NCI-H2081 (cell line): ENCODE measurements at regions not wholly inside any gene's neighbourhood (a gene's known extent, or its start where the extent isn't known, plus 50 kb on each side); places are given as distances from the start of the nearest gene placed in this dataset.
A peak's percentile ranks its signal among the peaks of the same experiment; 100 is the strongest.

ENCODE experiments used
- DNase-seq, 2 experiments: peaks; one replicate each; lab custom pipeline; 2025; lab: John Stamatoyannopoulos, UW

DNA sequence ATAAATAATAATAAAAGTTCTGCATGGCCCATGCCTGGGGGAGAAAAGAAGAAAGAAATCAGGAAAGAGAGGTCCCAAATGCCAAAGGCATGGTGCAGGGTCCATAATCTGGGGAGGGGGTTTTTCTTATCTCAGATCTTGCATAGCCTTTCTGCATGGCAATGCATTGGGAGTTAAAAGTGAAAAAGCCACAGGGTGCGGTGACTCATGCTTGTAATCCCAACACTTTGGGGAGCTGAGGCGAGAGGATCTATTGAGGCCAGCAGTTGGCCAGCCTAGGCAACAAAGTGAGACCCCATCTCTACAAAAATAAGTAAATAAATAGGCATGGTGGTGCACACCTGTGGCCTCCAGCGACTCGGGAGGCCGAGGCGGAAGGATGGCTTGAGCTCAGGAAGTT is 76.8 kb upstream of the GATA2 start:
- DNase-seq = no peak

DNA sequence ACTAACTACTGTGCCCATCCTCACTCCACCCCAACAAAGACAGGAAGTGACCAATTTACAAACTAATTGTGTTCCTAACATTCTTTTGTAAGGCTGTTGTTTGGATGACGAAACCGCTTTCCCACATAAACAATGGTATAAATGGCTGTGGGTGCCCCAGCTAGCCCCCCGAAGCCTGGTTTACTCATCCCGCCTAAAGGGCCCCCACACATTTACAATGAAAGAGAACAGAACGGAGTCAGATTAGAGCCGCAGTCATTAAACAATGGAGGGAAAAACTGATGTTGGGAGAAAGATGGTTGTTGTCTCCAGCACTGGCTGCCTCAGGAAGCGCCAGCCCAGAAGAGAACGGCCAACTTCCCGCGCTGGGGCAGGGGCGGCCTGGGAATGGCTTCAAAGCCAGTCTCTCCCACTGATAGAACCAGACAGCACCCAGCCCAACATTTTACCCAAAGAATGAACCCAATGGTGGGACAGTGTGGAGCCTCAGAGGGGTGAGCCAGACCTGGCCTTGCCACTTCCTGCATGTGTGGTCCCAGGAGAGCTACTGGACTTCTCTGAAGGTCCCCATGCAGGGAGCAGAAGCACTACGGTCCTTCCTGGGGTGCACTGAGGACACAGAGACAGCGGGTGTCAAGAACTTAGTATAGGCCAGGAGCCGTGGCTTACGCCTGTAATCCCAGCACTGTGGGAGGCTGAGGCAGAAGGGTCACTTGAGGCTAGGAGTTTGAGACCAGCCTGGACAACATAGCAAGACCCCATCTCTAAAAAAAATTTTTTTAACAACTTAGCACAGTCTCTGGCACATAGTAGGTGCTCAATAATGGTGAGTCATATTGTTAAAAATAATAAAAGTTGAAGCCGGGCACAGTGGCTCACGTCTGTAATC is 75.8 kb upstream of the GATA2 start:
- DNase-seq = no peak

DNA sequence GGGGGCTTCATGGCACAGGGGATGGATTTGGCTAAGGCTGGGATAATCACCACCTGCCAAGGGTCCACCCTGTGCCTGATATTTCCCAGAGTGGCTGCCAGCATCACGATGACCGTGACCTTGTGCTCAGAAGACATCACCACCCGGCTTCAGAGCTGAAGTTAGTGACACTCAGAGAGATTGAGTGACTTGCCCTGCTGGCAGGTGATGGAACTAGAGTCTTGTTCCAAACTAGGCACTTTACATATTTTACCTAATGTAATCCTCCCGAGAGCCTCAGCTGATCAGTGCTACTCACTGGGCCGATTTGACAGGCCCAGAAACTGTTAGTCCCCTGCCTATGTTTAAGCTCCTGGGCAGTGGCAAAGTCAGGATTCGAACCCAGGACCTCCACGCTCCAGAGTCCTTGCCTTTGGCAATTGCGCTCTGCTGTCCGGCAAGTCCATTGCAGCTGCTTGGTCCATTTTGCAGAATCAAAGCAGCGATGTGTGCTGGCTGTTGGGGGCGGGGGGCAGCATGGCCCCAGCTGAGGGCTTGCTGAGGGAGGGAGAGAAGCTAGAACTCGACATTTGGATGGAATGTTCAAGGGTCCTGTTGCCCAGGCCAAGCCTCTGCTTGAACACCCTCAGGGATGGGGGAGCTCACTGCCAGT is 74.8 kb upstream of the GATA2 start:
- DNase-seq = no peak

DNA sequence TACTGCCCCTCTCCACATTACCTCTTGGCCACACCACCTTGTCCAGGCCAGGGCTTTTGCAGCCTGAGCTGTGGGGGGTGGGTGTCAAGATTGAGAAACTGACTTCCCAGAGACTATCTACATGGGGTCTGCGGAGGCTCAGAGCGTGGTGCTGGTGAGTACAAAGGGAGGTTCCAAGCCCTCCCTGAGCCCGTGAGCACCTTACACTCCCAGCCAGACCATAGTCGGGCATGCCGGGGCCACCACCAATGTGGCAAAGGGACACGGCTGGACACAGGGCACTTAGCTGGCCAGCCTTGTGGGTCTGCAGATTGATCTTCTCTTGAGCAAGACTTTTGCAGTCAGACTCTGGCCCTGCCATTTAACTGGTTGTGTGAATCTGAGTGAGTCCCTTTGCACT is 74.1 kb upstream of the GATA2 start:
- DNase-seq = no peak

DNA sequence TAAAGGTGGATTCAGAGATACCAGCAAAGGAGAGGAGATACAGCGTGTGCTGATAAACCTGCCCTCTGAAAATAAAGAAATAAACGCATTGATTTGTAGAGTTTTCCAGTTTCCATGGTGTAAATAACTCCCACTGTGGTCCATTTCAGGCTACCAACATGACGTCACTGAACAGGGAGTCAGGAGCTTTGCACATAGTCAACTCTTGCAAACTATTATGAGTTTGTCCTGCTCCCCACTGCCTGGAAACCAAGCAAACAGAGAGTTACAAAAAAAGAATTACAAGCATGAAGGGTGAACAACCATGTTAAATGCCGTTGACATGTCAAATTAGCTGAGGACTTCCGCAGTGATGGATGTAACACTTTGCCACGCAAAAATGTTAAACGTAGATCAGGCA is 70.4 kb upstream of the GATA2 start:
- no peak for DNase-seq

DNA sequence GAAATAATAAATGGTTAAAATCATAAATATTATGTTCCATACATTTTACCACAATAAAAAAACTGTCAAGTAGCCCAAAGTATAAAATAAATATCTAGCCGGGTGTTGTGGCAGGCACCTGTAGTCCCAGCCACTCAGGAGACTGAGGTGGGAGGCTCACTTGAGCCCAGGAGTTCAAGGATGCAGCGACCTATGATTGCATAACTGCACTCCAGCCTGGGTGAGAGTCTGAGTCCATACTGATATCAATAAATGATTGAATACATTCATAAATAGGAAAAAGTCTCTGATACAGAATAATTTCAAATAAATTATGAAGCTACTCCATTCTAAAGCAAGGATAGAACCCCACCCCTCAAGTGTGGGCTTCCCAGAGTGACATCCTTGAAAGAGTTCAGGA is 68.5 kb upstream of the GATA2 start:
- DNase-seq = no peak

DNA sequence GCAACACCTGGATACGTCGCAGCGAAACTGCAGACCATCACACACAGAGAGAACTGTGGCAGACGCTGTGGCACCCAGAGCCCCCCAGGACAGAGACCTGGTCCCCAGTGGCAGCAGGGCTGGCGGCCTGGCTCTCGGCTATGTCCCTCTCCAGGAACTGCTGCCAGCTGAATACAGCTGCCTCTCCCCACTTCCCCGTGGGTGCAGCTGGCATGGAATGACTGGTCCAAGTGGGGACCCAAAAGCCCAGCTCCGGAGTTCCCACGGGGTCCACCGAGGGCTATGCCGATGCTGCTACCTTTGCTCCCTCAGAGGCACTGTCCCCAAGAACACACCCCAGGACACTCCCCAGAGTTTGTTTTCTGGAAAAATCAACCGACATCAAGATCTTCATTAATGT is 67.8 kb upstream of the GATA2 start:
- DNase-seq = no peak

DNA sequence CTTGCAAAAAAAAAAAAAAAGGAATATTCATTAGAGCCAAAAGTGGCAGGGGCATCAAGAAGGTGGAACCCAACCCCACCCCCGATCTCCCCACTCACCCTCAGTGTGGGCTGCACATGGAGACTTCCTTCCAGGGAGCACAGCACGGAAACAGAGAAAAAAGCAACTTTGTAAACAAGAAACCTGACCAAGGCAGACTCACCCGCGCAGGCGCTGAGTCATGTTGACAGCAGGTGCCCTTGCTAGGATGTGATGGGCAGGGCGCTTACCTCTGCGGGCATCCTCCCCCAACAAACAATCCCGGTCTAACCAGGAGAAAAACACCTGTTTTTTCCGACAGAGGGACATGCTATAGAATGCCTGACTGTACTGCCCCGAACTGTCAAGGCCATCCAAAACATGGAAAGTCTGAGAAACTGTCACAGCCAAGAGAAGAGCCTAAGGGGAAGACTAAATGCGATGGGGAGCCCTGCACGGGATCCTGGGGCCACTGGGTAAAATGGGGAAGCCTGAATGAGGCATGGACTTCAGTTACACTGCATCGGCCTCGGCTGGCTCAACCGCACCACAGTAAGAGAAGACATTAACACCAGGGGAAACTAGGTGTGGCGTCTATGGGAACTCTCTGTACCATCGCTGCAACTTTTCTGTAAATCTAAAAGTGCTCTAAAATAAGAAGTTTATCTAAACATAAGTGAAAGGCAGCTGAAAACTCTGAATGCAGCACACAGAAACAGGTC is 66.7 kb upstream of the GATA2 start:
- peak; percentile 33 to 64 for DNase-seq

DNA sequence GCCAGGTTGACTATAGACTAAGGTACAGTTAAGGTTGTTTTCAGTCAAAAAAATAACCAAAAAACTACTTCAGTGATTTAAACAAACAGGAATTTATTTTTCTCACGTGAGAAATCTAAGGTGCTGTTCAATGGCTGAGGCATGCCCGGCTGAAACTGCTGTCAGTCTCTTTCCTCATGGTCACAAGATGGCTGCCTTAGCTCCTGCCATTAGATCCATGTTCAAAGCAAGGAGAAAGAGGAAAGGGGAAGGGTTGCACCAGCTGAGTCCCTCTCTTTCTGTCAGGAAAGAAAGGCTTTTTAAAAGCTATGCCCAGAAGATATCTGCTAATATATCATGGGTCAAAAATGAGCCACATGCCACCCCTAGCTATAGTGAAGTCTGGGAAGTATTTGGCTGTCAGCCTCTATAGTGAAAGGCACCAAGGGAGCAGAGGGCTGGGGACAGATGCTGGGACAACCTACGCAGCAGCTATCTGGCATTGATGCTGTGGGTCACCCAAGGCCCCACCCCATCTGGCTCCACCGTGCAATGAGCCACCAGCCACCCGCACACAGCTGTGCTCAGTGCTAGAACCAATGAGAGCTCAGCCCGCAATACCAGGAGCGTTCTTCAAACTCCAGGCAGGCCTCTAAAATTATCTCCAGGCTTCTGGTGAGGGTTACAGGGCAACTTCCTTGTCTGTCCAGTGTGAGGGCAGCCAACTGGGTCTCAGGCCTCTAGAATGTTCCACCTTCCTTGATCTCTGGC is 64.7 kb upstream of the GATA2 start:
- no peak for DNase-seq

DNA sequence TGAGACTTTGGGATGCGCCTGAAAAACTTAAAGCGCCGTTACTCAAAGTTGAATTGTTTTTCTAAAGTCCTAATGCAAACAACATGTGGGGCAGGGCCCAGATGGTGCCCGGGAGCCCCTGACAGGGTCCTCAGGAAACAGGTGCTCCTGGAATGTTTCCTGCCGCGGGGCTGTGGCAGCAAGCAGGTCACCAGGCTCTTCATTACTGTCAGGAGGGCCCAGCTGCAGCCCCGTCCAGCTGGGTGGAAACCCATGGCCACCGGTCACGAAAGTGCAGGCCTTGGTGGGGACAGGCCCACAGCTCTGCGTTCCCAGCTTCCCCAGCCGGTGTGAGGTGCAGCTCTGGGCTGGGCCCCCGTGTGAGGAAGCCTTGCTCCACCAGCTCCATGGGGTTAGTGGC is 63.9 kb upstream of the GATA2 start:
- DNase-seq = no peak

DNA sequence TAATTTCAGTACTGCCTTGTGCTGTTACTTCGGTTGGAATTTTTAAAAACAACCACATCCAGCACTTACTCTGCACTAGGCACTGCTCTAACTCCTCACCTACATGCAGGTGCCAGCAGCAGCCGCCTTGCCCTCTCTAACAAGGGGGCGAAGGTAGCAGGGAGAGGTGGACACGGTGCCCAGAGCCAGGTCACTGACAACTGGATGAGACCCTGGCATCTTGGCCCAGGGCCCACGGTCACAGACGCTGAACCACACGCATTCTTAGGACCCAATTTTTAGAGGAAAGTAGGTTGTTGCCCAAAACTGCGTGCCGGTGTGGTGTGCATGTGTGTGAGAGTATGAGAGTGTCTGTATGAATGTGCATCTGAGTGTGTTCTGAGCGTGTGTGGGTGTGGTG is 63.4 kb upstream of the GATA2 start:
- DNase-seq = no peak

DNA sequence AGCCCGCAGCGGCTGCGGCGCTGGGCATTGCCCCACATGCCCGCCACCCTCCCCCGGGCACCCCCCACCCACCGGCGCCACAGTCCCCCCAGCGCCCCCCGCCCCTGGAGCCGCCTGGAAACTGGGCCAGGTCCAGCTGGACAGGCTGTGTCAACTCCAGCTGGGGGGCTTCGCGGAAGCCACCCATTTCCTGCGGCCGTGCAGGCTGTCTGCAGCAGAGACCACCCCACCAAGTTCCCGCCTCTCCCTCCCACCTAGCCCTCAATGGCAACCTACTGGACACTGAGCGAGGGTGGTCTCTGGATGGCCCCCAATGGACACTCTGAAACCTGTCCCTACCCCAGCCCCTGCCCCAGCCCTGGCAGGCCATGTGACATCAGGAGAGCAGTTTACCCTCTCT is 62.8 kb upstream of the GATA2 start:
- DNase-seq = no peak

DNA sequence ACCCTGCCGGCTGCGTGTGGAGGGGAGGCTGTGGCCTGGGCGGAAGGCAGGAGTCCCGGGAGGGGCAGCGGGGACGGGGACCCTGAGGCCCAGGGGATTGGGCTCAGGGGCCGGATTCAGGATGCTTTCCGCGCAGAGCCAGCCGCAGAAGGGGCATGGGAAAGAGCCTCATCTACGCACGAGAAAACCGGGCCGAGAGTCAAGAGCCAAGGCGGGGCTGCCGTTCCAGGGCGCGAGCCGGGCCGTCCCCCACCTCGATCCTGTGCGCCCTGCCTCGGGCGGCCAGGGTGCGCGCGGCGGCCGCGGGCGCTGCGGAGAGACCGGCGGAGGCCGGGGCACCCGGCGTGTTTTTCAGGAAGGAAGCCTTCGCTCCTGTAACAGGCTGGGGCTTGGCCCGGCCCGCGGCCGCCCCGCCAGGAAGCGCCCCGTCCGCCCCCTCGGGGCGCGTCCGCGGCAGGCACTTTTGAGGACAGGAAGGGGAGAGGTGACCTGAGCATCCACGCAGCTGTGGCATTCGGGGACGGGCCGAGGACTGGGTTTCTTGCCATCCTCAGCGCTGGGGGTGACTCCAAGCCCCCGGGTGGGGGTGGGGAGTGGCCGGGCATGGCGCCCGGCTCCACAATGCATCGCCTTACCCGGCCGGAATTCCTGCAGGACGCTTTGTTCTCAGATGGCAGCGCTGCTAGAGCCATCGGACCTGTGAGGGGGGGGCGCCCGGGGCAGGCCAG is 62.3 kb upstream of the GATA2 start:
- no peak for DNase-seq

DNA sequence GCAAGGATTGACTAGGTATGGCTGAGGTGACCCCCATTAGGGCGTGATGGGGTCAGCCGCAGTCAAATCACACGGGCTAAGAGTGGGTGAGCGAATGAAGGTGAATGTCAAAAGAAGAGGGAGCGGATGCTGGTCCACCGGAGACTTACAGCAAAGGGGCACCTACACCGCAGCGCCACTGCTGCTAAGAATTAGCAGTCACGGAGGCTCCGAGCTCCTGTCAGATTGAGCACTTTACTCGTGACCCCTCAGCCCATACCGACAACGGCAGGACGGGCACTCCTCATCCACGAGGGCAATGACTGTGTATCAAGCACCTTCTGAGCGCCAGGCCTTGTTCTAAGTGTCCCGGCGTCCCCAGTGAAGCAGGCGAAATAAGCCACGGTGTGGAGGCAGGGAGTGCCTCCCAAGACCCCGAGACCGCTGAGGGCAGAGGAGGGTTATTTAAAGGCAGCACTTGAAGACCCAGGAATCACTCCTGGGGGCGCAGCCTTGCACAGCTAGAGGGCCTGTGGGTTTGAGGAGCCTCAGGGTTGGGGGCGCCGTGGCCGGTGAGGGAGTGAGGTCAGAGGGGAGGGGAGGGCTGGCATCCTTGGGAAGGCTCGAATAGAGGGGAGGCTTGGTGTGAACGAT is 61.6 kb upstream of the GATA2 start:
- no peak for DNase-seq

DNA sequence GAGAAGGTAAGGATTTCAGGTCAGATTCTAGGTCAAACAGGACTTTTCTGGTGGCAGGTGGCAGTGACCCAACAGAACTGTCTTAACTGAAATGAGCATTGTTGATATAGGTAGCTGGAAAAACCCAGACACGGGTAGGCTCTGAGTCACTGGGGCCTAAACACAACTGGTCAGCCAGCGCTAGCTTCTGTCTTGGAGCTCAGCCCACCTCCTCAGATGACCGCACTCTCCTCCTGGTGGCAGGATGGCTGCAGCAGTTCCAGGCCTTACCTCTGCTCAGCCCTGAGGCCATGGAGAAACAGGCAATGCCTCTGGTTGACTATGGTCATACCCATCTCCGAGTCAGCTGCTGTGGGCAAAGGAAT is 61.1 kb upstream of the GATA2 start:
- no peak for DNase-seq

DNA sequence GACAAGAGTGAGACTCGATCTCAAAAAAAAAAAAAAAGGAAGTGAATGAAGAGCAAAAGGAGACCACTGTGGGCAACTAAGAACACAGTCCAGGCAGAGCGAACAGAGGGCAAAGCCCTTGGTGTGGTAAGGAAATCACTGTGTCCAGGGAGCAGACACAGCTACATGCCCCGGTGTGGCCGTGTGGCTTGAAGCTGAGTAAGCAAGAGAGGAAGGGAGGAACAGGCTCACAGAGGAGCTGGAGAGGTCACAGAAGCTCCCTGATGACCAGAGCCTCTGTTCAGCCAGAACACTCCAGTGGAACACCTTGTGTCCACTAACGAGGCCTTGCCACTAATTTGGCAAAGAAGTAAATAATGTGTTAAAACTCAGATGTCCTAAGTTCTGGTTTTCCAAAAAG is 60.6 kb upstream of the GATA2 start:
- DNase-seq = no peak

DNA sequence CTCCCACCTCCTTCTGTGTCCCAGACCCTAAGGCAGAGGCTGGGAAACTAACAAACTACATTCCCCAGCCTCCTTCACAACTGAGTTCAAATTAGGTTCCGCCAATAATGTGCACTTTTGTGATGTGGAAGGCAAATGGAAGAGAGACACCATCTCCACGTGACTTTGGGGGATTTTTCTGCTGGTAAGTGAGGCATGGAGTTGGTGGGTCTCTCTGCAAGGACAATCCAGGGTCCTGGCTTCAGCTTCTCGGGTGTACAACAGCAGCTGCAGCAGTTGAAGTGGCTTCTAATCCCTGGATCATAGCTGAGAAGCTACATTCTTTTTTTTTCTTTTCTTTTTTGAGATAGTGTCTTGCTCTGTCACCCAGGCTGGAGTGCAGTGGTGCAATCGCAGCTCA is 58.9 kb upstream of the GATA2 start:
- DNase-seq = no peak

DNA sequence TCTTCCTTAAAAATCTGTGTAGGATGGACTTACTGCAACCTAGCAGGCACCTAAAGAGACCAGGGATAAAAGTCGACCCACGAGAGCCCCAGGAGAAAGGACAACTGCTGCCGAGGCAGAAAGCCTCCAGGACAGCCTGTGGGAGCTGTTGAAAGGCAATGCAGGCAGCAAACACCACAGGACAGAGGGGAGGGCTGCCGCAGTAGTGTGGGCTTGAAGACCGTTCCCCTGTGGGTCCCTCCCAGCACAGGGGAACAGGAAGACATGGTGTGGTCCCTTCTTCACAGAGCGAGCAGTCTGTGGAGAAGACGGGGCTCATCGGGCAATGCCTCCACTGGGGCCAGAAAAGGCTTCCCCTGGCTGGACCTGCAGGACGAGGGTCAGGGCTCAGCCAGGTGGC is 58.5 kb upstream of the GATA2 start:
- DNase-seq = no peak

DNA sequence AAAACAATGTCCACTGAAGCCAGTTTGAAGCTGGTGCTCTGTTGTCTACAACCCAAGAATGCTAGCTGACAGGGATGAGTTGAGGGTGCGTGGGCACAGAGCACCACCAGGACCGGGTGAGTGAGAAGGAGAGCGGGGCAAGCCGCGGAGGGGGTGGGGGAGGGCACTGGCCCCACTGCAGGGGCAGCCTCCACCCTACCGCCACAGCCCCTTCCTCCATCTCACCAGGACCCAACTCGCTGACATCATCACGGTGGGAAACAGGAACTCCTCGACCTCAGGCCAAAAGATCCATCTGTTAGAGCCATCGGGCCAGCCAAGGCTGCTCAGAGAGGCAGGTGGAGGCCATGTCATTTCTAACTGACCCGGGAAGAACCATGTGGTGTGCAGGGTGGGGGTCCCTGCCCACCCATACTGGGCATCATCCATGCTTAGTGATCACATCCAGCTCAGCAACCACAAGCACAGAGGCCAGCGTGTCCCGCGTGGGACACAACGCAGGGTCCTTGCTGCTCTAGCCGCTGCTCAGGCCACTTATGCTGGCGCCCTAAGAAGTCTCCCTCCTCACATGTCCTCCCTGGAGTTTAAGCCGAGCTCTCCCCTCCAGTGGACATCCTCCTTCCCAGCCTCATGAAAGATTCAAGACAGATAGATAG is 57.6 kb upstream of the GATA2 start:
- DNase-seq = no peak

DNA sequence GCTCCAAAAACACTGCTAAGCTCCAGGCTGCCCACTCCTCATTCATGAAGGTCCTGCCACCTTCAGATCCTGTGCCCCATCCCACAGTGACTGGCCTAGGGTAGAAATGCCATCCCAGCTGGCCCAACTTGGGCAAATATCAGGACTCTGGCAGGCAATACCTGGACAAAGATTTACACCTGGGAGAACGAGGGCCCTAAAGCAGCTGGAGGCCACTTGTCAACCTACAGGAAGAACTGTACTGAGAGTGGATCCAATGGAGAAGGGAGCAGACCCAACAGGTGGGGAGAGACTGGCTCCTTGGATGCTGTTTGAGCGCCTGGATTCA is 57.1 kb upstream of the GATA2 start:
- DNase-seq = no peak
